ENCODE measurements at regions not wholly inside any gene's neighbourhood (a gene's known extent, or its start where the extent isn't known, plus 50 kb on each side); places are given as distances from the start of the nearest gene placed in this dataset.

DNA sequence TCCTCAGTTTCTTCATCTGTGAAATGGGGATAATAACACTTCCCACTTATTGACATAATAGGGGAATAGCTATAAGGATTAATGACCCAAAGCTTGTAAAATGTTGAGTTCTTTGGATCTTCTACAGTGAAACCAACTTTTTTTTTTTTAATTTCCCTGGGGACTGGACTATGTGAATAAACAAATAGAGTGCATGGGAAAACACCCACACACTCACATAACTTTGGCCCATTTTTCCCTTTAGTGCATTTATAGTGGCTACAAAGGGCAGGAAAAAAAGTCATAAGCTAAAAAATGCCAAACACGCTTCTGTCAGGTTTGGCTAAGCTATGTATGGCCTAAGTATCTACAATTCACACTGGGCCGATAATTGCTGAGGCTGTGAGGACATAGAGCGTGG lies 406.2 kb upstream of the JAG1 start:
- Histone ChIP-seq H3K36me3 (replicated peaks in 1 of 2; ENCODE audit: control insufficient read depth in 1 of 2, insufficient read depth in 2 of 2, low read length in 2 of 2) (no peaks in the 10 kb centered on the region), H3K79me2 (ENCODE audit: insufficient read depth, low read length) (no peaks in the 10 kb centered on the region), H3K27me3 (ENCODE audit: control insufficient read depth in 1 of 2, insufficient read depth in 2 of 2, low read length in 2 of 2) (no peaks in the 10 kb centered on the region), H4K20me1 (ENCODE audit: insufficient read depth, low read length) (no peaks in the 10 kb centered on the region), H3K9ac (ENCODE audit: insufficient read depth, low read depth, low read length) (no peak overlapping the region), H2AFZ (ENCODE audit: low read length) (no peak overlapping the region), H3K27ac (ENCODE audit: extremely low read length, insufficient read depth, low read length) (no peak overlapping the region), H3K4me2 (ENCODE audit: low read depth, low read length) (no peak overlapping the region), H3K4me3 (replicated peaks in 1 of 3; ENCODE audit: insufficient read depth in 1 of 3, low read depth in 2 of 3, low read length in 3 of 3) (no peak overlapping the region), H3K4me1 (ENCODE audit: insufficient read depth, low read length) (no peaks in the 10 kb centered on the region), H3K9me3 (ENCODE audit: low read length) (no peaks in the 10 kb centered on the region)
- WGBS (ENCODE audit: low lambda C conversion rate): 34% methylated on average over 3 of the region's 3 CpGs
- intact Hi-C loops (cut with micrococcal nuclease; ENCODE audit: unreplicated experiment): no loop called here
- ChIA-PET CTCF (ENCODE audit: low intra/inter-chr PET ratio, low total read pairs) (no interaction called here), POLR2A (no interaction called here)
- BruUV-seq (replicated peaks): no TSS peak
- TF ChIP-seq, protein P1, sequence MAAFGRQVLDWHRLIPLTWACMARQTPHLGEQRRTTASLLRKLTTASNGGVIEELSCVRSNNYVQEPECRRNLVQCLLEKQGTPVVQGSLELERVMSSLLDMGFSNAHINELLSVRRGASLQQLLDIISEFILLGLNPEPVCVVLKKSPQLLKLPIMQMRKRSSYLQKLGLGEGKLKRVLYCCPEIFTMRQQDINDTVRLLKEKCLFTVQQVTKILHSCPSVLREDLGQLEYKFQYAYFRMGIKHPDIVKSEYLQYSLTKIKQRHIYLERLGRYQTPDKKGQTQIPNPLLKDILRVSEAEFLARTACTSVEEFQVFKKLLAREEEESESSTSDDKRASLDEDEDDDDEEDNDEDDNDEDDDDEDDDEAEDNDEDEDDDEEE (CRISPR knock-in tag; IDR thresholded peaks at IDR 0.05): no peak
- TF ChIP-seq EEA1 (CRISPR knock-in tag; IDR thresholded peaks at IDR 0.05; ENCODE audit: borderline replicate concordance) (no peak), KDM1A (CRISPR knock-in tag; IDR thresholded peaks at IDR 0.05) (no peak), ARNT2 (CRISPR knock-in tag; IDR thresholded peaks at IDR 0.05; ENCODE audit: low read depth) (no peak), ZKSCAN1 (IDR thresholded peaks at IDR 0.05; ENCODE audit: low read length) (no peak), ZBTB42 (CRISPR knock-in tag; IDR thresholded peaks at IDR 0.05) (no peak), ZNF629 (CRISPR knock-in tag; conservative IDR thresholded peaks at IDR 0.05) (0 out of 2 replicates have a peak, but pooled peaks have one; percentile 28), MXD4 (CRISPR knock-in tag; IDR thresholded peaks at IDR 0.05) (no peak), ZNF850 (CRISPR knock-in tag; conservative IDR thresholded peaks at IDR 0.05) (no peak)
- FAIRE-seq: no peak
- in situ Hi-C loops (cut with HindIII; ENCODE audit: extremely low pct_ligation_motif_present, low pct_unique_long_range_greater_than_20kb): no loop called here
- no peak for DNase-seq (ENCODE audit: low spot score)
- no peak for ATAC-seq

DNA sequence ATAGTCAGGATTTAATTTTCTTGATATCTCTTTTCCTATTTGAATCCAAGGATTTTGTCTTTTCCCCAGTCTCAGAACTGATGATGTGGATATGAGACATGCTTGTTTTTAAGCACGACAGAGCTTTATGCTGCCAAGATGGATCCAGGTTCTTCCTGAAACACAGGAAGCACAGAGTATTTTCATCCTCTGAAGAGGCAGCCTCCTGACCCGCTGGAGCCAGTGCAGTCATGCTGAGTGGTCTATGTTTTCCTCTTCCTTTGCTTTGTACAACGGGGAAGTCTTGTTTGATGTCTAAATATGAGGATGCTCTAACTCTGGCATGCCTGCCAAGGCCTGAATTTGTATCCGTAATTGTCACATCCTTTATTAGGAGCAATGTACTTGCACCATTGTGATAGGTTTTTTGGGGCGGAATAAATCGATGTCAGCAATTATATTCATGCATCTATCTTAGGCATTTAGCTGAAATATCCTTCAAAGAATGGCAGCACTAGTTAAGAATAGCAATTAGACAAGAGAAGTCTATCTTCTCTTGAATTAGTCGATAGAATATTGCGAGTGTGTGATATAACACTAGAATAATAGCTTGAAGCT lies 407.1 kb upstream of the JAG1 start:
- no peak overlapping the region for H3K27ac ChIP-seq (ENCODE audit: extremely low read length, insufficient read depth, low read length)
- CTCF ChIA-PET (ENCODE audit: low intra/inter-chr PET ratio, low total read pairs): no interaction called here
- ATAC-seq: no peak
- H3K9me3 ChIP-seq (ENCODE audit: low read length): no peaks in the 10 kb centered on the region
- BruUV-seq (replicated peaks): no TSS peak
- POLR2A ChIA-PET: no interaction called here
- no peak for FAIRE-seq
- H2AFZ ChIP-seq (ENCODE audit: low read length): no peak overlapping the region
- H3K4me2 ChIP-seq (ENCODE audit: low read depth, low read length): no peak overlapping the region
- WGBS (ENCODE audit: low lambda C conversion rate): 10% methylated on average over 8 of the region's 8 CpGs
- TF ChIP-seq MAFF (IDR thresholded peaks at IDR 0.05; ENCODE audit: low read depth, low read length) (peak; percentile 86), EEA1 (CRISPR knock-in tag; IDR thresholded peaks at IDR 0.05; ENCODE audit: borderline replicate concordance) (no peak), MAFK (conservative IDR thresholded peaks at IDR 0.05 in 1 of 2, IDR thresholded peaks at IDR 0.05 in 1 of 2; ENCODE audit: low read length in 2 of 2) (peak; percentile 86 to 89)
- no peaks in the 10 kb centered on the region for H3K4me1 ChIP-seq (ENCODE audit: insufficient read depth, low read length)
- in situ Hi-C loops (cut with HindIII; ENCODE audit: extremely low pct_ligation_motif_present, low pct_unique_long_range_greater_than_20kb) (no loop called here), intact Hi-C loops (cut with micrococcal nuclease; ENCODE audit: unreplicated experiment) (no loop called here)
- H3K9ac ChIP-seq (ENCODE audit: insufficient read depth, low read depth, low read length): no peak overlapping the region
- no peak for DNase-seq (ENCODE audit: low spot score)
- no peak overlapping the region for H3K4me3 ChIP-seq (replicated peaks in 1 of 3; ENCODE audit: insufficient read depth in 1 of 3, low read depth in 2 of 3, low read length in 3 of 3)
- no peaks in the 10 kb centered on the region for H3K27me3 ChIP-seq (ENCODE audit: control insufficient read depth in 1 of 2, insufficient read depth in 2 of 2, low read length in 2 of 2)
- H3K36me3 ChIP-seq (replicated peaks in 1 of 2; ENCODE audit: control insufficient read depth in 1 of 2, insufficient read depth in 2 of 2, low read length in 2 of 2): no peaks in the 10 kb centered on the region
- no peaks in the 10 kb centered on the region for H4K20me1 ChIP-seq (ENCODE audit: insufficient read depth, low read length)
- no peaks in the 10 kb centered on the region for H3K79me2 ChIP-seq (ENCODE audit: insufficient read depth, low read length)
